Skeletal muscle satellite cell (primary cell): ENCODE measurements at regions not wholly inside any gene's neighbourhood (a gene's known extent, or its start where the extent isn't known, plus 50 kb on each side); places are given as distances from the start of the nearest gene placed in this dataset.

Experiments used
- H3K27me3 ChIP-seq: 2 replicates; pipeline ENCODE4 v1.7.0; 2013; ENCODE audit warnings: low read length; ENCODE audit not compliant: control insufficient read depth, insufficient read depth
- H3K36me3 ChIP-seq: 2 replicates; pipeline ENCODE4 v1.7.0; 2013; ENCODE audit warnings: mild to moderate bottlenecking, control low read depth, low read length; ENCODE audit not compliant: insufficient read depth
- H3K4me1 ChIP-seq: 2 replicates; pipeline ENCODE4 v1.7.0; 2013; ENCODE audit warnings: low read length; ENCODE audit not compliant: control insufficient read depth, insufficient read depth
- H3K4me2 ChIP-seq: 2 replicates; pipeline ENCODE4 v1.7.0; 2013; ENCODE audit warnings: mild to moderate bottlenecking, low read length
- H3K4me3 ChIP-seq: 2 replicates; pipeline ENCODE4 v1.7.0; 2013; ENCODE audit warnings: low read length
- H3K9ac ChIP-seq: 2 replicates; pipeline ENCODE4 v1.7.0; 2013; ENCODE audit warnings: mild to moderate bottlenecking, low read depth, low read length, moderate library complexity
- H3K9me3 ChIP-seq: replicated peaks from 2 replicates; pipeline ENCODE4 v1.7.0; 2013; ENCODE audit warnings: mild to moderate bottlenecking, control low read depth, low read length

GRCh38 chr13:97640268-97640667, 206.3 kb downstream of the RAP2A start:
- Histone ChIP-seq H3K36me3 (no peaks in the 10 kb centered on the region), H3K27me3 (no peaks in the 10 kb centered on the region), H3K9me3 (no peaks in the 10 kb centered on the region), H3K4me1 (no peaks in the 10 kb centered on the region), H3K4me2 (no peak overlapping the region), H3K9ac (no peak overlapping the region), H3K4me3 (no peak overlapping the region)

GRCh38 chr13:97648171-97648880, 214.4 kb downstream of the RAP2A start:
- no peaks in the 10 kb centered on the region for H3K4me1 ChIP-seq
- no peaks in the 10 kb centered on the region for H3K36me3 ChIP-seq
- no peak overlapping the region for H3K4me3 ChIP-seq
- H3K9me3 ChIP-seq: no peaks in the 10 kb centered on the region
- no peak overlapping the region for H3K4me2 ChIP-seq
- H3K9ac ChIP-seq: no peak overlapping the region
- H3K27me3 ChIP-seq: no peaks in the 10 kb centered on the region

GRCh38 chr13:97648881-97649224, 214.9 kb downstream of the RAP2A start:
- no peaks in the 10 kb centered on the region for H3K4me1 ChIP-seq
- H3K4me3 ChIP-seq: no peak overlapping the region

GRCh38 chr13:97653443-97654140, 219.6 kb downstream of the RAP2A start:
- no peaks in the 10 kb centered on the region for H3K9me3 ChIP-seq
- H3K4me2 ChIP-seq: no peak overlapping the region
- H3K4me1 ChIP-seq: no peaks in the 10 kb centered on the region

More at GRCh38 chr13:97648881-97649224, 214.9 kb downstream of the RAP2A start:
- Histone ChIP-seq H3K36me3 (no peaks in the 10 kb centered on the region), H3K4me2 (no peak overlapping the region), H3K27me3 (no peaks in the 10 kb centered on the region), H3K9me3 (no peaks in the 10 kb centered on the region), H3K9ac (no peak overlapping the region)

GRCh38 chr13:97654236-97654635, 220.3 kb downstream of the RAP2A start:
- no peaks in the 10 kb centered on the region for H3K9me3 ChIP-seq
- H3K9ac ChIP-seq: no peak overlapping the region

More at GRCh38 chr13:97653443-97654140, 219.6 kb downstream of the RAP2A start:
- no peaks in the 10 kb centered on the region for H3K36me3 ChIP-seq
- H3K4me3 ChIP-seq: no peak overlapping the region
- peaks cover 4% of the 10 kb centered on the region for H3K27me3 ChIP-seq
- H3K9ac ChIP-seq: no peak overlapping the region

GRCh38 chr13:97658556-97658955, 224.6 kb downstream of the RAP2A start:
- H3K27me3 ChIP-seq: peaks cover 7% of the 10 kb centered on the region
- no peak overlapping the region for H3K9ac ChIP-seq
- no peak overlapping the region for H3K4me2 ChIP-seq
- H3K4me1 ChIP-seq: no peaks in the 10 kb centered on the region
- no peaks in the 10 kb centered on the region for H3K9me3 ChIP-seq
- H3K4me3 ChIP-seq: no peak overlapping the region
- no peaks in the 10 kb centered on the region for H3K36me3 ChIP-seq

More at GRCh38 chr13:97654236-97654635, 220.3 kb downstream of the RAP2A start:
- H3K4me3 ChIP-seq: no peak overlapping the region
- no peak overlapping the region for H3K4me2 ChIP-seq
- no peaks in the 10 kb centered on the region for H3K4me1 ChIP-seq
- peaks cover 4% of the 10 kb centered on the region for H3K27me3 ChIP-seq
- no peaks in the 10 kb centered on the region for H3K36me3 ChIP-seq

GRCh38 chr13:97659602-97660001, 225.6 kb downstream of the RAP2A start:
- Histone ChIP-seq H3K4me1 (no peaks in the 10 kb centered on the region), H3K9me3 (no peaks in the 10 kb centered on the region), H3K4me2 (no peak overlapping the region), H3K36me3 (no peaks in the 10 kb centered on the region), H3K9ac (no peak overlapping the region), H3K4me3 (no peak overlapping the region), H3K27me3 (peaks cover 7% of the 10 kb centered on the region)

- peaks cover 7% of the 10 kb centered on the region for H3K27me3 ChIP-seq
- H3K4me3 ChIP-seq: no peak overlapping the region
- no peaks in the 10 kb centered on the region for H3K36me3 ChIP-seq
- H3K4me2 ChIP-seq: no peak overlapping the region
- H3K4me1 ChIP-seq: no peaks in the 10 kb centered on the region
- no peaks in the 10 kb centered on the region for H3K9me3 ChIP-seq
- no peak overlapping the region for H3K9ac ChIP-seq
These were observed 226.8 kb downstream of the RAP2A start for GRCh38 chr13:97660594-97661260.

- Histone ChIP-seq H3K4me1 (no peaks in the 10 kb centered on the region), H3K27me3 (peaks cover 2% of the 10 kb centered on the region), H3K4me3 (no peak overlapping the region), H3K9ac (no peak overlapping the region), H3K9me3 (no peaks in the 10 kb centered on the region), H3K4me2 (no peak overlapping the region), H3K36me3 (no peaks in the 10 kb centered on the region)
These were observed 252.6 kb downstream of the RAP2A start for GRCh38 chr13:97686594-97686993.

- Histone ChIP-seq H3K9me3 (no peaks in the 10 kb centered on the region), H3K4me3 (no peak overlapping the region), H3K4me1 (no peaks in the 10 kb centered on the region), H3K9ac (no peak overlapping the region), H3K4me2 (no peak overlapping the region), H3K27me3 (no peaks in the 10 kb centered on the region), H3K36me3 (no peaks in the 10 kb centered on the region)
These were observed 258.7 kb downstream of the RAP2A start for GRCh38 chr13:97692628-97693027.

GRCh38 chr13:97695684-97696083, 257.8 kb upstream of the IPO5 start:
- H3K27me3 ChIP-seq: no peaks in the 10 kb centered on the region
- H3K9ac ChIP-seq: no peak overlapping the region
- no peaks in the 10 kb centered on the region for H3K36me3 ChIP-seq
- no peak overlapping the region for H3K4me2 ChIP-seq
- H3K4me1 ChIP-seq: no peaks in the 10 kb centered on the region
- H3K4me3 ChIP-seq: no peak overlapping the region
- no peaks in the 10 kb centered on the region for H3K9me3 ChIP-seq
